ENCODE measurements at regions not wholly inside any gene's neighbourhood (a gene's known extent, or its start where the extent isn't known, plus 50 kb on each side); places are given as distances from the start of the nearest gene placed in this dataset.

DNA sequence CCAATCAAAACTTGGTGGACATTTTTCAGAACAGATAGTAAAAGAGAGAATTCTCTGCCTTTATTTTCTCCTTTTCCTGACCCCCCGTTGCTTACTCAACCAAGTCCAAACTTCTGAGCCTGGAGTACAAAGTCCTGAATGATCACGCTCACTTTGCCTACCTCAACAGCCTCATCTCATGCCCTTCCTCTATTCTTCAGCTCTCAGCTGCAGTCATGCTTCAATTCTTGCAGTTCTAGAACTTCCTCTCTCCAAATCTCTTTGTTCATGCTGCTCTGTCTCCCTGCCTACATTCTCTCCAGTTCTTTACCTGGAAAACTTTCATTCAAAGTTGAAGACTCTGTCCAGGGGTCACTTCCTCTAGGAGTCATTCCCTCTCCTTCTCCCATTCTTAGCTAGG lies 398.5 kb upstream of the SLC24A2 start:
- TF ChIP-seq CTCF (conservative IDR thresholded peaks at IDR 0.05; ENCODE audit: low read depth, low read length): no peak
- TF ChIP-seq POLR2A (IDR thresholded peaks at IDR 0.05; ENCODE audit: low read depth, low read length): no peak
- no peak for TF ChIP-seq RCOR1 (IDR thresholded peaks at IDR 0.05; ENCODE audit: insufficient replicate concordance, low read length)
- TF ChIP-seq, protein P1, sequence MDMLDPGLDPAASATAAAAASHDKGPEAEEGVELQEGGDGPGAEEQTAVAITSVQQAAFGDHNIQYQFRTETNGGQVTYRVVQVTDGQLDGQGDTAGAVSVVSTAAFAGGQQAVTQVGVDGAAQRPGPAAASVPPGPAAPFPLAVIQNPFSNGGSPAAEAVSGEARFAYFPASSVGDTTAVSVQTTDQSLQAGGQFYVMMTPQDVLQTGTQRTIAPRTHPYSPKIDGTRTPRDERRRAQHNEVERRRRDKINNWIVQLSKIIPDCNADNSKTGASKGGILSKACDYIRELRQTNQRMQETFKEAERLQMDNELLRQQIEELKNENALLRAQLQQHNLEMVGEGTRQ (IDR thresholded peaks at IDR 0.05; ENCODE audit: low read depth, low read length): no peak
- no peak for TF ChIP-seq RAD21 (IDR thresholded peaks at IDR 0.05; ENCODE audit: low read length)
- no peak for TF ChIP-seq FOS (IDR thresholded peaks at IDR 0.05; ENCODE audit: low read depth, low read length)
- TF ChIP-seq SMC3 (IDR thresholded peaks at IDR 0.05; ENCODE audit: low read depth, low read length): no peak
- TF ChIP-seq BHLHE40 (IDR thresholded peaks at IDR 0.05; ENCODE audit: low read depth, low read length): no peak
- TF ChIP-seq MAFK (IDR thresholded peaks at IDR 0.05; ENCODE audit: low read depth, low read length): no peak
- no peak for TF ChIP-seq CEBPB (IDR thresholded peaks at IDR 0.05; ENCODE audit: low read depth, low read length)
- TF ChIP-seq, protein P2, sequence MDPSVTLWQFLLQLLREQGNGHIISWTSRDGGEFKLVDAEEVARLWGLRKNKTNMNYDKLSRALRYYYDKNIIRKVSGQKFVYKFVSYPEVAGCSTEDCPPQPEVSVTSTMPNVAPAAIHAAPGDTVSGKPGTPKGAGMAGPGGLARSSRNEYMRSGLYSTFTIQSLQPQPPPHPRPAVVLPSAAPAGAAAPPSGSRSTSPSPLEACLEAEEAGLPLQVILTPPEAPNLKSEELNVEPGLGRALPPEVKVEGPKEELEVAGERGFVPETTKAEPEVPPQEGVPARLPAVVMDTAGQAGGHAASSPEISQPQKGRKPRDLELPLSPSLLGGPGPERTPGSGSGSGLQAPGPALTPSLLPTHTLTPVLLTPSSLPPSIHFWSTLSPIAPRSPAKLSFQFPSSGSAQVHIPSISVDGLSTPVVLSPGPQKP (IDR thresholded peaks at IDR 0.05; ENCODE audit: borderline replicate concordance, low read depth, low read length): no peak
